Activated CD4-positive, alpha-beta memory T cell treated with anti-CD3 and anti-CD28 coated beads for 36 hours (primary cell): ENCODE measurements at regions not wholly inside any gene's neighbourhood (a gene's known extent, or its start where the extent isn't known, plus 50 kb on each side); places are given as distances from the start of the nearest gene placed in this dataset.
A peak's percentile ranks its signal among the peaks of the same experiment; 100 is the strongest.

Experiments
- CTCF ChIA-PET: fragments of 350-600 bp; sonication (Branson Sonifier 250); formaldehyde crosslinking; loops from one replicate; lab custom pipeline; 2021; ENCODE audit warnings: antibody characterized with exemption, inconsistent platforms; lab: Charles Lee
- POLR2A ChIA-PET: fragments of 350-600 bp; sonication (Branson Sonifier 250); formaldehyde crosslinking; loops from one replicate; lab custom pipeline; 2021; ENCODE audit warnings: antibody characterized with exemption; lab: Charles Lee
- DNase-seq: peaks from one replicate; pipeline ENCODE4 v3.0.0-alpha.2; 2020
- H3K27ac Mint-ChIP-seq: one replicate; pipeline ENCODE4 v1.8.0; 2021; ENCODE audit warnings: mixed read lengths
- H3K27me3 Mint-ChIP-seq: one replicate; pipeline ENCODE4 v1.8.0; 2021; ENCODE audit warnings: mixed read lengths
- H3K36me3 Mint-ChIP-seq: one replicate; pipeline ENCODE4 v1.8.0; 2021; ENCODE audit warnings: mixed read lengths
- H3K4me1 Mint-ChIP-seq: one replicate; pipeline ENCODE4 v1.8.0; 2021; ENCODE audit warnings: low read depth, mixed read lengths
- H3K4me3 Mint-ChIP-seq: one replicate; pipeline ENCODE4 v1.8.0; 2021; ENCODE audit warnings: mild to moderate bottlenecking, mixed read lengths
- H3K9me3 Mint-ChIP-seq: one replicate; pipeline ENCODE4 v1.8.0; 2021; ENCODE audit warnings: mixed read lengths
- intact Hi-C: fragments of 100-400 bp; cut with micrococcal nuclease; formaldehyde crosslinking; loops from one replicate; pipeline ENCODE4 v1.15.1; 2023

- DNase-seq, result no peak
These were observed 178.0 kb upstream of the DMRT1 start for GRCh38 chr9:663541-663940.

GRCh38 chr9:665296-665695 is 176.2 kb upstream of the DMRT1 start:
- intact Hi-C loops, result no loop called here
- no peak overlapping the region for H3K4me3 Mint-ChIP-seq
- H3K9me3 Mint-ChIP-seq, result peaks cover 15% of the 10 kb centered on the region
- ChIA-PET POLR2A (no interaction called here), CTCF (interaction anchor here (0.6 kb wide), 1 partner anchor 15 kb away, joined by 3 read pairs; no protein-coding TSS in a partner anchor)
- H3K27ac Mint-ChIP-seq, result no peak overlapping the region
- no peak for DNase-seq
- H3K4me1 Mint-ChIP-seq, result peaks cover 7% of the 10 kb centered on the region
- H3K27me3 Mint-ChIP-seq, result peaks cover 1% of the 10 kb centered on the region
- peaks cover 15% of the 10 kb centered on the region for H3K36me3 Mint-ChIP-seq

More at GRCh38 chr9:663541-663940, 178.0 kb upstream of the DMRT1 start:
- H3K27ac Mint-ChIP-seq, result no peak overlapping the region
- peaks cover 1% of the 10 kb centered on the region for H3K27me3 Mint-ChIP-seq
- H3K4me1 Mint-ChIP-seq, result peaks cover 7% of the 10 kb centered on the region
- POLR2A ChIA-PET, result no interaction called here
- no peak overlapping the region for H3K4me3 Mint-ChIP-seq
- CTCF ChIA-PET, result no interaction called here
- intact Hi-C loops, result no loop called here
- H3K36me3 Mint-ChIP-seq, result peaks cover 7% of the 10 kb centered on the region
- H3K9me3 Mint-ChIP-seq, result no peaks in the 10 kb centered on the region

- POLR2A ChIA-PET, result no interaction called here
- H3K27me3 Mint-ChIP-seq, result no peaks in the 10 kb centered on the region
- CTCF ChIA-PET, result no interaction called here
- no peak overlapping the region for H3K4me3 Mint-ChIP-seq
- peaks cover 9% of the 10 kb centered on the region for H3K4me1 Mint-ChIP-seq
- no peak overlapping the region for H3K27ac Mint-ChIP-seq
- H3K36me3 Mint-ChIP-seq, result peaks cover 13% of the 10 kb centered on the region
- H3K9me3 Mint-ChIP-seq, result peaks cover 19% of the 10 kb centered on the region
- DNase-seq, result no peak
- intact Hi-C loops, result no loop called here
These were observed 169.5 kb upstream of the DMRT1 start for GRCh38 chr9:671997-672396.

GRCh38 chr9:672851-673250 is 168.6 kb upstream of the DMRT1 start:
- Mint-ChIP-seq H3K4me1 (peaks cover 17% of the 10 kb centered on the region), H3K4me3 (no peak overlapping the region), H3K36me3 (peaks cover 11% of the 10 kb centered on the region), H3K27me3 (no peaks in the 10 kb centered on the region), H3K27ac (no peak overlapping the region), H3K9me3 (peaks cover 19% of the 10 kb centered on the region)
- POLR2A ChIA-PET, result no interaction called here
- CTCF ChIA-PET, result no interaction called here
- no peak for DNase-seq
- intact Hi-C loops, result no loop called here

DNA sequence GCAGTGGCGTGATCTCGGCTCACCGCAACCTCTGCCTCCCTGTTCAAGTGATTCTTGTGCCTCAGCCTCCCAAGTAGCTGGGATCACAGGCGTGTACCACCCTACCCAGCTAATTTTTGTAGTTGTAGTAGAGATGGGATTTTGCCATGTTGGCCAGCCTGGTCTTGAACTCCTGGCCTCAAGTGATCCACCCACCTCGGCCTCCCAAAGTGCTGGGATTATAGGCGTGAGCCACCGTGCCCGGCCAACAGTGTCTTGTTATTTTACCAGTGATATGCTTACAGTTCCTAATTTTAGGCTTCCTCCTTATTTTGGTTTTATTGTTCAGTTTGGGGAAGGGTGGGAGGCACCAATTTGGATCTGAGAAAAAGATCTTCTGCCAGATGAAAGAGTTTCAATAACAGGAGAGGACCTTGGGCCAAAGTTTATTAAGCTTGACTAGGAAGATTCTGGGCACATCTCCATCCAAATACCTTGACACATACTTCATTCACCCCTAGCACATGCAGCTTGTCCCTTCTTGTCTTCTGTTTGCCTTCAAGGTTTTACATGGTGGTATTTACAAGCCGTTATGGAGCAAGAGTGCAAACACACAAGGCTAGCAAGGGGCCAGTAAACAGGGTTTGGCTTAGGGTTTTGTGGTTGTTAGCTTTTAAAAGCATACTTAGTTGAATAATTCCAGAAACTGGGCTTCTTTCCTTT is 168.1 kb upstream of the DMRT1 start:
- ChIA-PET CTCF (no interaction called here), POLR2A (no interaction called here)
- Mint-ChIP-seq H3K36me3 (peaks cover 11% of the 10 kb centered on the region), H3K4me1 (peaks cover 20% of the 10 kb centered on the region), H3K27me3 (no peaks in the 10 kb centered on the region), H3K4me3 (no peak overlapping the region), H3K9me3 (peaks cover 19% of the 10 kb centered on the region), H3K27ac (no peak overlapping the region)
- intact Hi-C loops, result no loop called here
- no peak for DNase-seq

- DNase-seq, result no peak
- Mint-ChIP-seq H3K4me1 (peaks cover 20% of the 10 kb centered on the region), H3K4me3 (no peak overlapping the region), H3K36me3 (peaks cover 10% of the 10 kb centered on the region), H3K27ac (no peak overlapping the region), H3K9me3 (peaks cover 17% of the 10 kb centered on the region), H3K27me3 (no peaks in the 10 kb centered on the region)
- ChIA-PET POLR2A (no interaction called here), CTCF (no interaction called here)
- intact Hi-C loops, result loop anchor here (1.0 kb wide), 1 partner anchor 23 kb away; no protein-coding TSS in a partner anchor
These were observed 167.5 kb upstream of the DMRT1 start for GRCh38 chr9:673966-674526.

- Mint-ChIP-seq H3K36me3 (no peaks in the 10 kb centered on the region), H3K27ac (no peak overlapping the region), H3K4me3 (no peak overlapping the region), H3K9me3 (no peaks in the 10 kb centered on the region), H3K27me3 (no peaks in the 10 kb centered on the region), H3K4me1 (peaks cover 20% of the 10 kb centered on the region)
- ChIA-PET POLR2A (no interaction called here), CTCF (no interaction called here)
- DNase-seq, result no peak
- intact Hi-C loops, result no loop called here
These were observed 165.7 kb upstream of the DMRT1 start for GRCh38 chr9:675697-676370.

- H3K27me3 Mint-ChIP-seq, result no peaks in the 10 kb centered on the region
- H3K9me3 Mint-ChIP-seq, result no peaks in the 10 kb centered on the region
- intact Hi-C loops, result no loop called here
- no peak overlapping the region for H3K27ac Mint-ChIP-seq
- H3K4me1 Mint-ChIP-seq, result peaks cover 20% of the 10 kb centered on the region
- no peak for DNase-seq
- ChIA-PET POLR2A (no interaction called here), CTCF (no interaction called here)
- no peak overlapping the region for H3K4me3 Mint-ChIP-seq
- H3K36me3 Mint-ChIP-seq, result no peaks in the 10 kb centered on the region
These were observed 164.6 kb upstream of the DMRT1 start for GRCh38 chr9:676780-677438.

GRCh38 chr9:677461-678097 is 163.9 kb upstream of the DMRT1 start:
- POLR2A ChIA-PET, result no interaction called here
- CTCF ChIA-PET, result interaction anchor here (0.6 kb wide), 1 partner anchor 101 kb away, joined by 3 read pairs; no protein-coding TSS in a partner anchor
- Mint-ChIP-seq H3K27ac (no peak overlapping the region), H3K9me3 (no peaks in the 10 kb centered on the region), H3K4me3 (peak overlapping the region; percentile 24), H3K4me1 (peaks cover 20% of the 10 kb centered on the region), H3K36me3 (no peaks in the 10 kb centered on the region), H3K27me3 (no peaks in the 10 kb centered on the region)
- intact Hi-C loops, result no loop called here
- DNase-seq, result no peak

DNA sequence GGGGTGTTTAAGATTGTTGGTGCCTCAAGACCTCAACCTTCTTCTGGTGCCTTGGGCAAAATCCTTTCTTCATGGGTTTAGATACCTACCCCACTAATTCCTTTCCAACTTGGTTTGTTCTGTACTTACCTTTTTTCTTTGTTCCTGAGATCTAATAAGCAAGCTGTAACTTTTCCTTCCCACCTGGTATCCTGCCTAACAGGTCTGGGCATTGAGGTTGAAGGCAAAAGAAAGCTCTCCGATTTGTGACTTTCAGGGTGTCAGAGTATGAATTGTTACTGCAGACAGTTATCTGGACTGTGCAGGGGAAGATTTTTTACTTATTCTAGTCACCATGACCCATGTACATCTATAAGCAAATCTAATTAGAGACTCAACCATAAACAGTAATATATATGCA is 162.6 kb upstream of the DMRT1 start:
- Mint-ChIP-seq H3K27ac (no peak overlapping the region), H3K9me3 (no peaks in the 10 kb centered on the region), H3K36me3 (no peaks in the 10 kb centered on the region), H3K4me1 (peaks cover 20% of the 10 kb centered on the region), H3K4me3 (no peak overlapping the region), H3K27me3 (no peaks in the 10 kb centered on the region)
- no peak for DNase-seq
- POLR2A ChIA-PET, result no interaction called here
- intact Hi-C loops, result no loop called here
- CTCF ChIA-PET, result no interaction called here

GRCh38 chr9:679462-679861 is 162.0 kb upstream of the DMRT1 start:
- Mint-ChIP-seq H3K4me1 (peaks cover 20% of the 10 kb centered on the region), H3K36me3 (no peaks in the 10 kb centered on the region), H3K27ac (no peak overlapping the region), H3K9me3 (no peaks in the 10 kb centered on the region), H3K27me3 (no peaks in the 10 kb centered on the region), H3K4me3 (no peak overlapping the region)
- DNase-seq, result no peak
- intact Hi-C loops, result no loop called here
- POLR2A ChIA-PET, result no interaction called here
- CTCF ChIA-PET, result no interaction called here

GRCh38 chr9:680106-680505 is 161.4 kb upstream of the DMRT1 start:
- H3K9me3 Mint-ChIP-seq, result no peaks in the 10 kb centered on the region
- intact Hi-C loops, result no loop called here
- H3K27me3 Mint-ChIP-seq, result no peaks in the 10 kb centered on the region
- ChIA-PET CTCF (interaction anchor here (0.6 kb wide), 1 partner anchor 15 kb away, joined by 3 read pairs; no protein-coding TSS in a partner anchor), POLR2A (no interaction called here)
- no peak for DNase-seq
- no peak overlapping the region for H3K4me3 Mint-ChIP-seq
- peaks cover 20% of the 10 kb centered on the region for H3K4me1 Mint-ChIP-seq
- no peaks in the 10 kb centered on the region for H3K36me3 Mint-ChIP-seq
- H3K27ac Mint-ChIP-seq, result no peak overlapping the region
